Hepatocyte (in vitro differentiated cells): ENCODE measurements at regions not wholly inside any gene's neighbourhood (a gene's known extent, or its start where the extent isn't known, plus 50 kb on each side); places are given as distances from the start of the nearest gene placed in this dataset.
"Not testable (repeated sequence)": the region's sequence is repeated elsewhere in the genome, so short reads cannot be mapped to it uniquely, and the experiment has no call there.

ENCODE experiments used
- DNase-seq: peaks from one replicate; pipeline ENCODE4 v3.0.0-alpha.2; 2016; ENCODE audit warnings: low spot score
- H2AFZ ChIP-seq: fragments of 200-600 bp; sonication (generic); 2 replicates; pipeline ENCODE4 v1.6.0; 2016; ENCODE audit warnings: antibody characterized with exemption, mild to moderate bottlenecking
- H3K27ac ChIP-seq: fragments of 200-600 bp; sonication (generic); 2 replicates; pipeline ENCODE4 v1.5.1; 2016; ENCODE audit warnings: mild to moderate bottlenecking
- H3K27me3 ChIP-seq: fragments of 200-600 bp; sonication (generic); 2 replicates; pipeline ENCODE4 v1.6.1; 2016
- H3K36me3 ChIP-seq: fragments of 200-600 bp; sonication (generic); replicated peaks from 2 replicates; pipeline ENCODE4 v1.5.1; 2016; ENCODE audit warnings: low read depth; ENCODE audit not compliant: insufficient read depth
- H3K4me1 ChIP-seq: fragments of 200-600 bp; sonication (generic); 2 replicates; pipeline ENCODE4 v1.5.1; 2016; ENCODE audit warnings: mild to moderate bottlenecking, moderate library complexity; ENCODE audit not compliant: insufficient read depth
- H3K4me2 ChIP-seq: fragments of 200-600 bp; sonication (generic); 2 replicates; pipeline ENCODE4 v1.6.0; 2016
- H3K4me3 ChIP-seq: fragments of 200-600 bp; sonication (generic); 2 replicates; pipeline ENCODE4 v1.5.1; 2016; ENCODE audit warnings: mild to moderate bottlenecking
- H3K79me2 ChIP-seq: fragments of 200-600 bp; sonication (generic); 2 replicates; pipeline ENCODE4 v1.6.0; 2017; ENCODE audit warnings: mild to moderate bottlenecking
- H3K9me2 ChIP-seq: fragments of 200-600 bp; sonication (generic); replicated peaks from 2 replicates; pipeline ENCODE4 v1.6.0; 2017; ENCODE audit warnings: mild to moderate bottlenecking; ENCODE audit not compliant: insufficient read depth
- H3K9me3 ChIP-seq: fragments of 200-600 bp; sonication (generic); 2 replicates; pipeline ENCODE4 v1.5.1; 2016; ENCODE audit warnings: low read depth, mild to moderate bottlenecking
- H4K20me1 ChIP-seq: fragments of 200-600 bp; sonication (generic); 2 replicates; pipeline ENCODE4 v1.6.0; 2016; ENCODE audit warnings: mild to moderate bottlenecking; ENCODE audit not compliant: insufficient read depth, poor library complexity, severe bottlenecking
- CTCF ChIP-seq: fragments of 200-600 bp; sonication (generic); IDR thresholded peaks from 2 replicates; pipeline ENCODE4 v1.5.1; 2016; ENCODE audit warnings: antibody characterized with exemption, mild to moderate bottlenecking; ENCODE audit not compliant: poor library complexity
- EZH2 ChIP-seq: fragments of 200-600 bp; sonication (generic); IDR thresholded peaks from 2 replicates; pipeline ENCODE4 v1.6.1; 2016; ENCODE audit warnings: antibody characterized with exemption, mild to moderate bottlenecking, borderline replicate concordance
- EZH2phosphoT487 ChIP-seq: fragments of 200-600 bp; sonication (generic); IDR thresholded peaks from one replicate; pipeline ENCODE4 v1.6.1; 2018; ENCODE audit warnings: antibody characterized with exemption, mild to moderate bottlenecking, low read depth, moderate library complexity; ENCODE audit not compliant: unreplicated experiment, severe bottlenecking
- WGBS: methylation state at CpG from one replicate; pipeline ENCODE4 v1.1.6; 2016; ENCODE audit warnings: low lambda C conversion rate; ENCODE audit errors: missing lambda C conversion rate; 5-methylcytosine and 5-hydroxymethylcytosine counted together

GRCh38 chr6:137641474-137642077 is 147.4 kb upstream of the OLIG3 start:
- Histone ChIP-seq H3K4me1 (no peaks in the 10 kb centered on the region), H3K36me3 (no peaks in the 10 kb centered on the region), H4K20me1 (no peaks in the 10 kb centered on the region), H3K9me2 (no peaks in the 10 kb centered on the region), H3K27me3 (no peaks in the 10 kb centered on the region), H3K79me2 (no peaks in the 10 kb centered on the region), H3K27ac (no peak overlapping the region), H3K4me3 (no peak overlapping the region), H2AFZ (no peak overlapping the region), H3K9me3 (no peaks in the 10 kb centered on the region), H3K4me2 (no peak overlapping the region)
- peak; percentile 84 for DNase-seq
- WGBS = 12% methylated on average over 6 of the region's 6 CpGs
- TF ChIP-seq EZH2 (no peak), EZH2phosphoT487 (no peak), CTCF (peak; percentile 77)

GRCh38 chr6:137643210-137643609 is 149.0 kb upstream of the OLIG3 start:
- not testable (repeated sequence) for H3K36me3 ChIP-seq, H3K79me2 ChIP-seq, H3K4me1 ChIP-seq, H3K9me2 ChIP-seq, DNase-seq, H3K27ac ChIP-seq, H3K9me3 ChIP-seq, H2AFZ ChIP-seq, H3K27me3 ChIP-seq, H3K4me3 ChIP-seq, H4K20me1 ChIP-seq, H3K4me2 ChIP-seq
- WGBS = 84% methylated on average over 4 of the region's 4 CpGs

- WGBS = 91% methylated on average over 2 of the region's 2 CpGs
- not testable (repeated sequence) for H3K9me2 ChIP-seq, H3K9me3 ChIP-seq, H3K4me3 ChIP-seq, H3K4me2 ChIP-seq, H3K79me2 ChIP-seq, H4K20me1 ChIP-seq, DNase-seq, H3K36me3 ChIP-seq, H3K27me3 ChIP-seq, H3K27ac ChIP-seq, H2AFZ ChIP-seq
- H3K4me1 ChIP-seq = peaks cover 10% of the 10 kb centered on the region
These were observed 149.4 kb upstream of the OLIG3 start for GRCh38 chr6:137643644-137644043.

- peaks cover 18% of the 10 kb centered on the region for H3K4me1 ChIP-seq
- TF ChIP-seq EZH2 = no peak
- no peak for TF ChIP-seq EZH2phosphoT487
- TF ChIP-seq CTCF = no peak
- H3K27me3 ChIP-seq = no peaks in the 10 kb centered on the region
- H3K9me3 ChIP-seq = no peaks in the 10 kb centered on the region
- H3K4me3 ChIP-seq = no peak overlapping the region
- H3K36me3 ChIP-seq = no peaks in the 10 kb centered on the region
- no peak for DNase-seq
- no peak overlapping the region for H2AFZ ChIP-seq
- 95% methylated on average over 13 of the region's 13 CpGs for WGBS
- H3K4me2 ChIP-seq = no peak overlapping the region
- H4K20me1 ChIP-seq = no peaks in the 10 kb centered on the region
- no peak overlapping the region for H3K27ac ChIP-seq
- H3K9me2 ChIP-seq = no peaks in the 10 kb centered on the region
- no peaks in the 10 kb centered on the region for H3K79me2 ChIP-seq
These were observed 151.7 kb upstream of the OLIG3 start for GRCh38 chr6:137645850-137646249.
